ENCODE measurements at regions not wholly inside any gene's neighbourhood (a gene's known extent, or its start where the extent isn't known, plus 50 kb on each side); places are given as distances from the start of the nearest gene placed in this dataset.
"Not testable (repeated sequence)": the region's sequence is repeated elsewhere in the genome, so short reads cannot be mapped to it uniquely, and the experiment has no call there.

DNA sequence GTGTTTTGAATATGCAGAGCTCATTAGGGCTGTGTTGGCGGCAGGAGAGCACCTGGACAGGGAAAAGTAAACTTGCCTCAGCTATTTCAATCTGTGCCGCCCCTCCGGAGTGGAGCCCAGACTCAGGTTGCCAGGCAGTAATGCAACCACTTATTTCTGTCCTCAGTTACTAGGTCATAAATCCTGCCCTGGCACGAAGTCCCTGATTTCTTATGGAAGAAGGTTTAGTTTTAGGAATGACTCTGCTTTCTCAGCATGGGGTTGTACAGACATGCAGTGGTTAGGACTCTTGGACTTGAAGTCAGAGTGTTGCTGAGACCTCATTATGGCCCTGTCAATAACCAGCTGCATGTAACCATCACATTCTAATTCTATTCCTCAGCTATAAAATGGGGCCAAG, 98.3 kb upstream of the FGGY start:
- H3K4me3 ChIP-seq (ENCODE audit: low read depth, low read length) = no peak overlapping the region
- H3K27me3 ChIP-seq (ENCODE audit: insufficient read depth, low read depth, severe bottlenecking) = no peaks in the 10 kb centered on the region
- H3K9me3 ChIP-seq (ENCODE audit: severe bottlenecking) = peaks cover 7% of the 10 kb centered on the region
- no peak for DNase-seq
- no peak overlapping the region for H3K27ac ChIP-seq
- no peaks in the 10 kb centered on the region for H3K36me3 ChIP-seq
- TF ChIP-seq, protein P1, sequence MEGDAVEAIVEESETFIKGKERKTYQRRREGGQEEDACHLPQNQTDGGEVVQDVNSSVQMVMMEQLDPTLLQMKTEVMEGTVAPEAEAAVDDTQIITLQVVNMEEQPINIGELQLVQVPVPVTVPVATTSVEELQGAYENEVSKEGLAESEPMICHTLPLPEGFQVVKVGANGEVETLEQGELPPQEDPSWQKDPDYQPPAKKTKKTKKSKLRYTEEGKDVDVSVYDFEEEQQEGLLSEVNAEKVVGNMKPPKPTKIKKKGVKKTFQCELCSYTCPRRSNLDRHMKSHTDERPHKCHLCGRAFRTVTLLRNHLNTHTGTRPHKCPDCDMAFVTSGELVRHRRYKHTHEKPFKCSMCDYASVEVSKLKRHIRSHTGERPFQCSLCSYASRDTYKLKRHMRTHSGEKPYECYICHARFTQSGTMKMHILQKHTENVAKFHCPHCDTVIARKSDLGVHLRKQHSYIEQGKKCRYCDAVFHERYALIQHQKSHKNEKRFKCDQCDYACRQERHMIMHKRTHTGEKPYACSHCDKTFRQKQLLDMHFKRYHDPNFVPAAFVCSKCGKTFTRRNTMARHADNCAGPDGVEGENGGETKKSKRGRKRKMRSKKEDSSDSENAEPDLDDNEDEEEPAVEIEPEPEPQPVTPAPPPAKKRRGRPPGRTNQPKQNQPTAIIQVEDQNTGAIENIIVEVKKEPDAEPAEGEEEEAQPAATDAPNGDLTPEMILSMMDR (IDR thresholded peaks at IDR 0.05; ENCODE audit: low read depth, low read length) = no peak

DNA sequence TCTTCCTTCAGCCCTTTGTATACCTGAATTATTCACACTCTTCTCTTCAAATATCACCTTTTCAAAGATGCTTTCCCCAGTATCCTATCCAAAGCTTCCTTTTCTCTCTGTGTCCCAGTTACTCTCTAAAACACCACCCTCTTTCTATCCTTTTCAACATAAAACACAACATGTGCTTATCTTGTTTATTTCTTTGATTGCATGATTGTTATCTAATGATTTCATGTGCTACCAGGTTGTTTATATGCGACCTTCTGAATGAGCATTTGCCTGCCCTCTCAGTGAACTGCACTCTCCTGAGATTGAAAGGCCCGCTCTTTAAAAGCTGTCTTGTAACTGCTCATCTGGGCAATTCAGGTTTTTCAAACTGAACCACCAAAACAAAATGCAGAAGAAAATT, 97.7 kb upstream of the FGGY start:
- TF ChIP-seq, protein P1 (IDR thresholded peaks at IDR 0.05; ENCODE audit: low read depth, low read length) = no peak
- no peak overlapping the region for H3K4me3 ChIP-seq (ENCODE audit: low read depth, low read length)
- H3K27me3 ChIP-seq (ENCODE audit: insufficient read depth, low read depth, severe bottlenecking) = no peaks in the 10 kb centered on the region
- no peaks in the 10 kb centered on the region for H3K36me3 ChIP-seq
- H3K9me3 ChIP-seq (ENCODE audit: severe bottlenecking) = peaks cover 2% of the 10 kb centered on the region
- no peak for DNase-seq
- no peak overlapping the region for H3K27ac ChIP-seq

DNA sequence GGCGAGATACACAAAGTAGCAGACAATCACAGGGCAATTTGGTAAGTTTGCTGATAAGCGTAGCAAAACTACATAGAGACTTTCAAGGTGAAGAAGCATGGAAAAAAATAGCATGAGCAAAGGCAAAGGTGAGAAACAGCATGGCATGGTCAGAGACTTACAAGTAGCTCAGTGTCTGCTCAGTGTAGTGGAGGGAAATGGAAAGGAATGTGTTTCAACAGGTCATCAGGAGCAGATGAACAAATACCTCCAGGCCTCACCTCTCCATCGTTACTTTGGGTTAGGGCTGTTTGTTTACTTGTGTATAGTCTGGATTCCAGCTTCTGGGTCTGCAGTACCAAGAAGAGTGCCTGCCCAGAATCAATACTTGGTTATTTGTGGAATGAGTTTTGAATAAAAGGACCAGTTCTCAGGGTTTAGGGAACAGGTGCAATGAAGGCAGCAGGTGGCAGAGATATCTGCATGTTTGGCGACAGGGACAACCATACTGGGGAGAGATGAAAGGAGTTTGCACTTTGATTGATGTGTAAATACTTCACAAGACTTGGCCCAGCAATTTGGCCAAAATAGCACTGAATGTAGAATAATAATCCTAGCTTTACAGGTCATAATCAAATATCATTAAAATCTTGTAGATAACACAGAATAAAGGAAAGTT, 97.0 kb upstream of the FGGY start:
- Histone ChIP-seq H3K9me3 (ENCODE audit: severe bottlenecking) (peaks cover 2% of the 10 kb centered on the region), H3K36me3 (no peaks in the 10 kb centered on the region), H3K27me3 (ENCODE audit: insufficient read depth, low read depth, severe bottlenecking) (no peaks in the 10 kb centered on the region), H3K4me3 (ENCODE audit: low read depth, low read length) (no peak overlapping the region), H3K27ac (no peak overlapping the region)
- no peak for DNase-seq
- TF ChIP-seq, protein P1 (IDR thresholded peaks at IDR 0.05; ENCODE audit: low read depth, low read length) = no peak

DNA sequence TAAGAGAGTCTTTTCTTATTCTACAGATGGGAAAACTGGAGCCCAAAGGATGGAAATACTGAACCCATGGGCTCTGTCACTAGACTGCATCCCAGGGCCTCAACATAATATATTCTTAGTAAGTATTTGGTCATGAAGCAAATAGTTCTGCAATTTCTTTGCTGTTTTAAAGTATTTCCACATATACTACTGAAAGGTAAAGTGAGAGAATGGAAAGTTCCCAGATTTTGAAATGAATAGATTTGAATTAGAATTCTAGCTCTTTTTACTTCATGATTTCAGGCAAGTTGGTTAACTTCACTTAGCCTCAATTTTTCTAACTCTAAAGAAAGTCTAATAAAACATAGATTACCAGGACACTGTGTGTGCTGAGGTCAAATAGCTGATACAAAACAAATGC, 95.6 kb upstream of the FGGY start:
- Histone ChIP-seq H3K9me3 (ENCODE audit: severe bottlenecking) (peaks cover 2% of the 10 kb centered on the region), H3K4me3 (ENCODE audit: low read depth, low read length) (no peak overlapping the region), H3K27me3 (ENCODE audit: insufficient read depth, low read depth, severe bottlenecking) (no peaks in the 10 kb centered on the region), H3K36me3 (no peaks in the 10 kb centered on the region), H3K27ac (no peak overlapping the region)
- no peak for DNase-seq
- TF ChIP-seq, protein P1 (IDR thresholded peaks at IDR 0.05; ENCODE audit: low read depth, low read length) = no peak

DNA sequence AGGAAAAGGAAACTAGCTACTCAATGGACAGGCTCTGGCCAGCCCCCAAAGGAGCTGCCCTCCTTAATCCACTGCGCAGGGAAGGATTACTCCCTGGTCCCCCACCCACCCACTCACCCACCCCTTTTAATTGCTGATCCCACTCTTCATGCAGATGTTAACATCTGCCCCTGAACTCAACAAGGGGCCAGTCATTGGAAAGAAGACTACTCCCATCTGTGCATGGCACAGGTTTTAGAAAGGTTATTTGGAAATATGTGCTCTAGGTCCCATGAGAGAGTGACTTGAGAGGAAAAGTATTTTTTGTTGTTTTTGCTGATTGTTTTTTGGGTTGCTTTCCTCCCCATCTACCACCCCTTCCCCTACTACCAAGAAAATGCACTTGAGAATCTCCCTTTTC, 94.4 kb upstream of the FGGY start:
- Histone ChIP-seq H3K27me3 (ENCODE audit: insufficient read depth, low read depth, severe bottlenecking) (no peaks in the 10 kb centered on the region), H3K4me3 (ENCODE audit: low read depth, low read length) (no peak overlapping the region), H3K27ac (no peak overlapping the region), H3K36me3 (no peaks in the 10 kb centered on the region), H3K9me3 (ENCODE audit: severe bottlenecking) (no peaks in the 10 kb centered on the region)
- DNase-seq = no peak
- TF ChIP-seq, protein P1 (IDR thresholded peaks at IDR 0.05; ENCODE audit: low read depth, low read length) = no peak

DNA sequence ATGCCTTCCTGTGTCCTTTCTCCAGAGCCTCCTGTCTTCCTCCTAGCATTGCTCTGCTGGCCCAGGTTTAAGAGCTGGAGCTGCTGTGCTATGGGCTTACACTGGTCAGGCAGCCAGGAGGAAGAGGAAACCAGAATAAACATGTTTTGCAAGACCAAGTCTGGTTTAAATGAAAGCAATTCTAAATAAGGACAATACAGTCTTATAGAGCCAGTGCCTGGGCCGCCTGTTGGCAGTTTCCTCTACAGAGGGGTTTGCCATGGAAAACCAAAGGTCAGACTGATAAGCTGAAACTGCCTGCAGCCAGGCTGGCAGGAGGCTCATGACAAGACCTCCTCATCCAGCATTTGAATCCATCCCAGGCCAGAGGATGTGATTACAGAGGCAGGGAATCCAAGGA, 92.9 kb upstream of the FGGY start:
- DNase-seq = no peak
- no peaks in the 10 kb centered on the region for H3K36me3 ChIP-seq
- no peak overlapping the region for H3K27ac ChIP-seq
- H3K4me3 ChIP-seq (ENCODE audit: low read depth, low read length) = no peak overlapping the region
- TF ChIP-seq, protein P1 (IDR thresholded peaks at IDR 0.05; ENCODE audit: low read depth, low read length) = no peak
- H3K9me3 ChIP-seq (ENCODE audit: severe bottlenecking) = no peaks in the 10 kb centered on the region
- H3K27me3 ChIP-seq (ENCODE audit: insufficient read depth, low read depth, severe bottlenecking) = no peaks in the 10 kb centered on the region

DNA sequence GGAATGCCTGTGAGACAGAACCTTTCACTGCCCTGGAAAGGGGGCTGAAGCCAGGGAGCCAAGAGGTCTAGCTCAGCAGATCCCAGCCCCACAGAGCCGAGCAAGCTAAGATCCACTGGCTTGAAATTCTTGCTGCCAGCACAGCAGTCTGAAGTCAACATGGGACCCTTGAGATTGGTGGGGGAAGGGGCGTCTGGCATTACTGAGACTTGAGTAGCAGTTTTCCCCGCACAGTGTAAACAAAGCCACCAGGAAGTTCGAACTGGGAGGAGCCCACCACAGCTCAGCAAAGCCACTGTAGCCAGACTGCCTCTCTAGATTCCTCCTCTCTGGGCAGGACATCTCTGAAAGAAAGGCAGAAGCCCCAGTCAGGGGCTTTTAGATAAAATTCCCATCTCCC, 90.3 kb upstream of the FGGY start:
- not testable (repeated sequence) for DNase-seq; H3K27ac ChIP-seq; H3K36me3 ChIP-seq; H3K4me3 ChIP-seq (ENCODE audit: low read depth, low read length); H3K27me3 ChIP-seq (ENCODE audit: insufficient read depth, low read depth, severe bottlenecking); H3K9me3 ChIP-seq (ENCODE audit: severe bottlenecking)

DNA sequence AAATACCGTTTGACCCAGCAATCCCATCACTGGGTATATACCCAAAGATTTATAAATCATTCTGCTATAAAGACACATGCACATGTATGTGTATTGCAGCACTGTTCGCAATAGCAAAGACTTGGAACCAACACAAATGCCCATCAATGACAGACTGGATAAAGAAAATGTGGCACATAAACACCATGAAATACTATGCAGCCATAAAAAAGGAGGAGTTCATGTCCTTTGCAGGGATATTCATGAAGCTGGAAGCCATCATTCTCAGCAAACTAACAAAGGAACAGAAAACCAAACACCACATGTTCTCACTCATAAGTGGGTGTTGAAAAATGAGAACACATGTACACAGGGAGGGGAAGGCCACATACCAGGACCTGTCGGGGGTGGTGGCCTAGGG, 86.5 kb upstream of the FGGY start:
- H3K27ac ChIP-seq; H3K27me3 ChIP-seq (ENCODE audit: insufficient read depth, low read depth, severe bottlenecking); H3K9me3 ChIP-seq (ENCODE audit: severe bottlenecking); H3K36me3 ChIP-seq; H3K4me3 ChIP-seq (ENCODE audit: low read depth, low read length); DNase-seq: not testable (repeated sequence)
